ENCODE measurements at regions not wholly inside any gene's neighbourhood (a gene's known extent, or its start where the extent isn't known, plus 50 kb on each side); places are given as distances from the start of the nearest gene placed in this dataset.

- Histone ChIP-seq H3K4me1 (ENCODE audit: insufficient read depth, low read length, severe bottlenecking) (peaks cover 71% of the 10 kb centered on the region), H3K4me3 (ENCODE audit: low read depth, low read length, poor library complexity, severe bottlenecking) (no peak overlapping the region)
Measured at GRCh38 chr13:50585674-50586413, 257.6 kb downstream of the DLEU7 start.

DNA sequence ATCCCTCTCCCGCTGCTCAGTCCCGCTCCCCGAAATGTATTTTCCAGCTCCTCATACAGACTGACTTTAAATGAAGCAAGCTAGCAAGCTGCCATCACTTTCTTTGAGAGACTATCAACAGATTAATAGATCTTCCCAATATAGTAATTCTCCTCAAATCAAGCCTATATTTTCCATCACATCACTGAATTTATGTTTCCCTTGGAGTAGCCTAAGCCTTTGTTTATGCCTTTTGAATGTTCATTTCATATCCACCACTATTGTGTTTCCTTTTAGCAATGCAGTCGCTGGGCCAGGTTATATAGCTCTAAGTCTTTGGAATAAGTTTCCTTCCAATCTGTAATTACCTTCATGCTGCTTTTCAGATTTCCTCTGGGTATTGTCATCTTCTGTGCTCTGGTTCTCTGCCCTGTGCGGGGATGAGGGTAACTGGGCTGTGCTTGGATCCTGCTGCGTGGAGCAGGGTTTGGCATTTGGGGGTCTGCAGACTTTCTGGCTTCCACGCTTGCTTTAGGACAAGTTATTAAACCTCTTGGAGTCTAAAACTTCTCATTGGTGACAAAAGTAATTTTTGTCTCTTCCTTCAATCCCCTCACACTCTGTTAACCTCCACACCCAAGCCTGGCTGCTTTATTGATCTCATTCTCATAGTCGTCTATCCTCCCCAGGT, 256.9 kb downstream of the DLEU7 start:
- Histone ChIP-seq H2AFZ (ENCODE audit: low read length) (peak overlapping the region; percentile 17; the same call in 1 of the 2 replicates), H3K9ac (ENCODE audit: low read length) (peak overlapping the region; percentile 58), H3K4me2 (ENCODE audit: low read length) (peak overlapping the region; percentile 52), H3K9me3 (ENCODE audit: low read length) (no peaks in the 10 kb centered on the region), H3K4me1 (ENCODE audit: insufficient read depth, low read length, severe bottlenecking) (peaks cover 71% of the 10 kb centered on the region), H4K20me1 (ENCODE audit: insufficient read depth, low read length) (no peaks in the 10 kb centered on the region), H3K27ac (ENCODE audit: low read depth, low read length, poor library complexity, severe bottlenecking) (peak overlapping the region; percentile 100), H3K36me3 (ENCODE audit: insufficient read depth, low read length) (no peaks in the 10 kb centered on the region), H3K9me2 (ENCODE audit: low read depth, low read length) (no peaks in the 10 kb centered on the region), H3F3A (ENCODE audit: insufficient read depth, low read length) (no peaks in the 10 kb centered on the region), H3K4me3 (ENCODE audit: low read depth, low read length, poor library complexity, severe bottlenecking) (no peak overlapping the region), H3K27me3 (ENCODE audit: insufficient read depth, low read length) (no peaks in the 10 kb centered on the region), H3K79me2 (ENCODE audit: insufficient read depth, low read length) (no peaks in the 10 kb centered on the region)
- TF ChIP-seq EZH2 (IDR thresholded peaks at IDR 0.05; ENCODE audit: borderline replicate concordance, low read length) (no peak), CTCF (IDR thresholded peaks at IDR 0.05; ENCODE audit: low read length) (no peak)

More at GRCh38 chr13:50585674-50586413, 257.6 kb downstream of the DLEU7 start:
- no peaks in the 10 kb centered on the region for H3K27me3 ChIP-seq (ENCODE audit: insufficient read depth, low read length)
- peak overlapping the region; percentile 100 for H3K27ac ChIP-seq (ENCODE audit: low read depth, low read length, poor library complexity, severe bottlenecking)
- 0 out of 2 replicates have a peak overlapping the region, but pooled peaks have one; percentile 22 for H2AFZ ChIP-seq (ENCODE audit: low read length)
- H4K20me1 ChIP-seq (ENCODE audit: insufficient read depth, low read length) = no peaks in the 10 kb centered on the region
- H3K9ac ChIP-seq (ENCODE audit: low read length) = peak overlapping the region; percentile 58; the same call in 1 of the 2 replicates
- no peaks in the 10 kb centered on the region for H3F3A ChIP-seq (ENCODE audit: insufficient read depth, low read length)
- H3K36me3 ChIP-seq (ENCODE audit: insufficient read depth, low read length) = no peaks in the 10 kb centered on the region
- H3K9me3 ChIP-seq (ENCODE audit: low read length) = no peaks in the 10 kb centered on the region
- H3K9me2 ChIP-seq (ENCODE audit: low read depth, low read length) = no peaks in the 10 kb centered on the region
- no peaks in the 10 kb centered on the region for H3K79me2 ChIP-seq (ENCODE audit: insufficient read depth, low read length)
- no peak for TF ChIP-seq CTCF (IDR thresholded peaks at IDR 0.05; ENCODE audit: low read length)
- TF ChIP-seq EZH2 (IDR thresholded peaks at IDR 0.05; ENCODE audit: borderline replicate concordance, low read length) = no peak
- H3K4me2 ChIP-seq (ENCODE audit: low read length) = no peak overlapping the region; the same call in 1 of the 2 replicates

DNA sequence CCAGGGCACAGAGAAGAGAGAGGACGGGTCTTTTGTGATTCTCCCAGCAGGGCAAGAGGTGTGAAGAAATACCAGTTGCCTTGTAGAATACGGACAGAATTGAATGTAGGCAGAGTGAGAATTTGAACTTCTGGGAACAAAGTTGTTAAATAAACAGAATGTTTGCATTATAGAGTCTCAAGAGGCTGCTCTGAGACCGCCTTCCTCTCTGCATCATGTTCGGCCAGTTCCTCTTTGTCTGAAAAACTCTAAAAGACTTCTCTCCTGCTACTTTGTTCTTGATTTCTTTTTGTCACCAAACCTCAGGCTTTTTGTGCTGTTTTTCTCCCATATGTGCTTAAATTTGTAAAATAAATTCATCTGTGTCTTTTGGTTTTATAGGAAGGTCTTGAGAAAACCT, 256.4 kb downstream of the DLEU7 start:
- Histone ChIP-seq H3K9me2 (ENCODE audit: low read depth, low read length) (no peaks in the 10 kb centered on the region), H3K4me3 (ENCODE audit: low read depth, low read length, poor library complexity, severe bottlenecking) (no peak overlapping the region), H3K9me3 (ENCODE audit: low read length) (no peaks in the 10 kb centered on the region), H3K36me3 (ENCODE audit: insufficient read depth, low read length) (no peaks in the 10 kb centered on the region), H3K4me1 (ENCODE audit: insufficient read depth, low read length, severe bottlenecking) (peaks cover 71% of the 10 kb centered on the region), H2AFZ (ENCODE audit: low read length) (peak overlapping the region; percentile 17; the same call in 1 of the 2 replicates), H3K4me2 (ENCODE audit: low read length) (peak overlapping the region; percentile 52), H3K27me3 (ENCODE audit: insufficient read depth, low read length) (no peaks in the 10 kb centered on the region), H3F3A (ENCODE audit: insufficient read depth, low read length) (no peaks in the 10 kb centered on the region), H3K79me2 (ENCODE audit: insufficient read depth, low read length) (no peaks in the 10 kb centered on the region), H3K27ac (ENCODE audit: low read depth, low read length, poor library complexity, severe bottlenecking) (peak overlapping the region; percentile 100), H4K20me1 (ENCODE audit: insufficient read depth, low read length) (no peaks in the 10 kb centered on the region), H3K9ac (ENCODE audit: low read length) (peak overlapping the region; percentile 58)
- no peak for TF ChIP-seq EZH2 (IDR thresholded peaks at IDR 0.05; ENCODE audit: borderline replicate concordance, low read length)
- no peak for TF ChIP-seq CTCF (IDR thresholded peaks at IDR 0.05; ENCODE audit: low read length)

Data from OCI-LY1 (cell line).